ENCODE measurements at regions not wholly inside any gene's neighbourhood (a gene's known extent, or its start where the extent isn't known, plus 50 kb on each side); places are given as distances from the start of the nearest gene placed in this dataset.

DNA sequence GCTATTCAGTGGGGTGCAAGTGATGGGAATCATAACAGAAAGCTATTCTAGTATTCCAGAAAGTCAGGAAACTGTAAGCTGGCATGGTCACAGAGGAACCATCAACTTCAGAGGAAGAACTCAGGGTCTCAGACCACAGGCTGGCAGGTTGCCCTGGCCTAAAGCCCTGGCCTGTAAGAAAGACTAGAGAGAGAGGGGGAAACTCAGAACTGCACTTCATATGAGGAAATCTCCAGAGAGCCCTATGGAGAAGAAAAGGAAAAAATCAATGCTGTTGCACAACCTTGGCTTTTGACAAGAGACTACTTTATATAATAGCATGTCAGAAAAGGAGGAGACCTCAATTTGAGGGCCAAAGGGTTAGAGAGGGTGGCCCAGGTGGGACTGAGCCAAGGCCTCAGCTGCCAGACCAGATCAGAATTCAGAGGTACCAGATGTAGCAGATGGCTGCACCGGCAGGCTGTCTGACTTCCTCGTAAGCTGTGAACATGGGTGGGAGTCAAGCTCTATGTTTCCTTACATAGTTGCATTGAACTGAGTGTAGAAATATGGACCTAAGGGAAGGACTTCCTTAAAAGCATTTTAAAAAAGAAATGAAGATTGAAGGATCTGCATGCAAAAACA is 333.8 kb downstream of the PDCD6IP start:
- TF ChIP-seq, protein P1, sequence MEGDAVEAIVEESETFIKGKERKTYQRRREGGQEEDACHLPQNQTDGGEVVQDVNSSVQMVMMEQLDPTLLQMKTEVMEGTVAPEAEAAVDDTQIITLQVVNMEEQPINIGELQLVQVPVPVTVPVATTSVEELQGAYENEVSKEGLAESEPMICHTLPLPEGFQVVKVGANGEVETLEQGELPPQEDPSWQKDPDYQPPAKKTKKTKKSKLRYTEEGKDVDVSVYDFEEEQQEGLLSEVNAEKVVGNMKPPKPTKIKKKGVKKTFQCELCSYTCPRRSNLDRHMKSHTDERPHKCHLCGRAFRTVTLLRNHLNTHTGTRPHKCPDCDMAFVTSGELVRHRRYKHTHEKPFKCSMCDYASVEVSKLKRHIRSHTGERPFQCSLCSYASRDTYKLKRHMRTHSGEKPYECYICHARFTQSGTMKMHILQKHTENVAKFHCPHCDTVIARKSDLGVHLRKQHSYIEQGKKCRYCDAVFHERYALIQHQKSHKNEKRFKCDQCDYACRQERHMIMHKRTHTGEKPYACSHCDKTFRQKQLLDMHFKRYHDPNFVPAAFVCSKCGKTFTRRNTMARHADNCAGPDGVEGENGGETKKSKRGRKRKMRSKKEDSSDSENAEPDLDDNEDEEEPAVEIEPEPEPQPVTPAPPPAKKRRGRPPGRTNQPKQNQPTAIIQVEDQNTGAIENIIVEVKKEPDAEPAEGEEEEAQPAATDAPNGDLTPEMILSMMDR (conservative IDR thresholded peaks at IDR 0.05): no peak
- TF ChIP-seq ZFX (IDR thresholded peaks at IDR 0.05): no peak
